Neuron (in vitro differentiated cells): ENCODE measurements at regions not wholly inside any gene's neighbourhood (a gene's known extent, or its start where the extent isn't known, plus 50 kb on each side); places are given as distances from the start of the nearest gene placed in this dataset.
A peak's percentile ranks its signal among the peaks of the same experiment; 100 is the strongest.

ENCODE experiments used
- H2AFZ ChIP-seq: one replicate; pipeline ENCODE4 v1.6.1; 2013; ENCODE audit warnings: low read depth, mild to moderate bottlenecking, inconsistent platforms, low read length, moderate library complexity
- H3K27me3 ChIP-seq: one replicate; pipeline ENCODE4 v1.6.1; 2013; ENCODE audit warnings: low read length; ENCODE audit not compliant: insufficient read depth
- H3K36me3 ChIP-seq: one replicate; pipeline ENCODE4 v1.6.1; 2013; ENCODE audit warnings: low read length; ENCODE audit not compliant: insufficient read depth
- H3K4me1 ChIP-seq: one replicate; pipeline ENCODE4 v1.6.1; 2013; ENCODE audit warnings: low read length; ENCODE audit not compliant: insufficient read depth
- H3K4me3 ChIP-seq: 2 replicates; pipeline ENCODE4 v1.5.1; 2013; ENCODE audit warnings: mild to moderate bottlenecking, low read length, moderate library complexity
- H3K9me3 ChIP-seq: one replicate; pipeline ENCODE4 v1.6.1; 2013; ENCODE audit warnings: low read length

GRCh38 chr3:66858656-66859381 lies 139.3 kb upstream of the KBTBD8 start:
- Histone ChIP-seq H2AFZ (no peak overlapping the region), H3K27me3 (no peaks in the 10 kb centered on the region), H3K4me3 (no peak overlapping the region), H3K9me3 (no peaks in the 10 kb centered on the region), H3K36me3 (no peaks in the 10 kb centered on the region), H3K4me1 (peaks cover 12% of the 10 kb centered on the region)

- Histone ChIP-seq H3K4me1 (no peaks in the 10 kb centered on the region), H2AFZ (no peak overlapping the region), H3K4me3 (no peak overlapping the region), H3K9me3 (no peaks in the 10 kb centered on the region), H3K36me3 (no peaks in the 10 kb centered on the region), H3K27me3 (no peaks in the 10 kb centered on the region)
Observed at GRCh38 chr3:66860771-66861170, 137.3 kb upstream of the KBTBD8 start.

DNA sequence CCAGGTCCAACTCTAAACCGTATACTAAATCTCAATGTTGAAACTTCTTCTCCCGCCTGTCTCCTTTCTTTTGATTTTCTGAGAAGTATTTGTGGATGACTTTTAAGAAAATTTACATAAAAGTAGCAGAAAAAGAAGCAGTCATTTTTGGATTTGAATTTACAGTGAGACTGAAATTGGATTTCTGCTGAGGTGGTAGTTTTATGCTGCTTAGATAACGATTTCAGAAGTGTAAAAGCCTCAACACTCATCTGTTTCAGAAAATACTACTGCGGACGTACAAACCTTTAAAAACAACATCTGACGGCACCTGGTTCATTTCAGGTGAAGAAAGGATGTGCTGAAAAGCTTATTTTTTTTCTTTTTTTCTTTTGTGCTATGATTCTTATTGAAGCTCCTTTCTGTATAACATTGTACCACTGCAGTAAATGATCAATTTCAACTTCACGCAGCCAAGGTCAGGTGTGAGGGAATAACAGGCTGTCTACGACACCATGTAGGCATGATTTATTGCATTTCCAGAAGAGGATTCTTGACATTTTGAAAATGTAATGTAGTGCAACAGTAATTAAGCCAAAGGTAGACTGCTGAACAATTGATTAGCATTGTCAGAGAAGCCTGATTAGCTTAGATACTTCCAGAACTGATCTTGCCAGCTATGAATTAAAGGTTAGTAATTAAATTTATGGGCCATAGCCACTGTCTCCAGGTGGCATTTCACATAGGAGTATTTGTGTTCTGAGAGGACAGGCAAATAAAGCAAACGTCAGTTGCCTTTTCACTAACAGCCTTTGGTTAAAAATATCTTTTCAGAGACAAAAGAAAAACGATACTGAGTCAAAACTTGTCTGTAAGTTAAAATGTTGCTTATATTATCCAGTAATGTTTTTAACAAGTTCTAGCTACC lies 134.6 kb upstream of the KBTBD8 start:
- H3K9me3 ChIP-seq, result no peaks in the 10 kb centered on the region
- no peaks in the 10 kb centered on the region for H3K4me1 ChIP-seq
- no peaks in the 10 kb centered on the region for H3K36me3 ChIP-seq
- no peak overlapping the region for H3K4me3 ChIP-seq
- H2AFZ ChIP-seq, result no peak overlapping the region
- no peaks in the 10 kb centered on the region for H3K27me3 ChIP-seq

- Histone ChIP-seq H3K9me3 (no peaks in the 10 kb centered on the region), H3K36me3 (no peaks in the 10 kb centered on the region), H3K27me3 (no peaks in the 10 kb centered on the region), H3K4me1 (peaks cover 21% of the 10 kb centered on the region), H2AFZ (no peak overlapping the region), H3K4me3 (no peak overlapping the region)
Observed at GRCh38 chr3:66884659-66885058, 113.4 kb upstream of the KBTBD8 start.

- Histone ChIP-seq H3K4me3 (no peak overlapping the region), H3K36me3 (no peaks in the 10 kb centered on the region), H3K9me3 (no peaks in the 10 kb centered on the region), H3K27me3 (no peaks in the 10 kb centered on the region), H2AFZ (peak overlapping the region; percentile 18), H3K4me1 (peaks cover 29% of the 10 kb centered on the region)
Observed at GRCh38 chr3:66885326-66886000, 112.6 kb upstream of the KBTBD8 start.

DNA sequence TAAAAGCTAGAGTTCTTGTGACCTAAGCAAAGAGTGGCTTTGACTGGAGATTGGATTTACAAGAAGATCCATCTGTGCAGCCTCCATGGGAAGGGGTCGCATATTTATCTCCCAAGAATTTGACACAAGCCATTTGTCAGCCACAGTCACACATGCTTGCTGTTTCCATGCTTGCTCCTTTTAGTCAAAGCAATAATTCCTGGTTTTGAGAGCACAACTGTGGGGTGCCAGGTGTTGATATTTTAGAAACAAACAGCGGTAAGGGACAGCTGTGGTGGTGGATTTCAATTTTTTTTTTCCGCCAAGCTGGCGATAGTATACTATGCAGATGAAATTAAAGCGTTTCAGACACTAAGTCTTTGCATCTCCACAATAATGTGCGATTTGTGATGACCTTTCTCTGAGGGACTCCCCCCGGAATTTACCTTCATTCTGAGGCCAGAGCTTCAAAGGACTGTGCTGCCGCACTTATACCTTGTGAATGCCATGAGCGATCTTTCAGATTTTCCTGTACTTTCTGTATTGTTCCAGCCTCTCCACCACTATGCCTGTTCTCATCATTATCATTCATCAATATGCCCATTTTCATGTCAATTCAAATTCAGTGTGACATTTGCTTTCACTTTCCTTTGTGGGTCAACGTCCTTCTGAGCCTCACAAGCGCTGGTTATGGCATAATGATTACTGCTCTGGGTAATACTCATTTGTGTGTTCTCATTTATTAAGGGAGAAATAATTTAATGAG lies 108.2 kb upstream of the KBTBD8 start:
- Histone ChIP-seq H3K4me1 (peaks cover 31% of the 10 kb centered on the region), H2AFZ (no peak overlapping the region), H3K36me3 (no peaks in the 10 kb centered on the region), H3K27me3 (no peaks in the 10 kb centered on the region), H3K4me3 (no peak overlapping the region), H3K9me3 (peaks cover 5% of the 10 kb centered on the region)

DNA sequence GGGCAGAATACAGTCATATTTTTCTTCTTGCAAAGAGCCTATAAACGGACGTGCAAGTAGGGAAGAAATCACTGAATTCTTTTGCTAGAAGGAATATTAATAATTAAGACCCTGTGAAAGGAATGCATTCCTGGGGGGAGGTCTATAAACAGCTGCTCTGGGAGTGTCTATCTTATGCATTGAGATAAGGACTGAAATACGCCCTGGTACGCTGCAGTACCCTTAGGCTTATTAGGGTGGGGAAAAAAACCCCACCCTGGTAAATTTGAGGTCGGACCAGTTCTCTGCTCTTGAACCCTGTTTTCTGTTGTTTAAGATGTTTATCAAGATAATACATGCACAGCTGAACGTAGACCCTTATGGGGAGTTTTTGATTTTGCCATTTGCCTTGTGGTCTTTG lies 100.0 kb upstream of the KBTBD8 start:
- Histone ChIP-seq H3K4me3 (no peak overlapping the region), H3K9me3 (peaks cover 5% of the 10 kb centered on the region), H3K4me1 (no peaks in the 10 kb centered on the region), H2AFZ (no peak overlapping the region), H3K36me3 (no peaks in the 10 kb centered on the region), H3K27me3 (no peaks in the 10 kb centered on the region)

DNA sequence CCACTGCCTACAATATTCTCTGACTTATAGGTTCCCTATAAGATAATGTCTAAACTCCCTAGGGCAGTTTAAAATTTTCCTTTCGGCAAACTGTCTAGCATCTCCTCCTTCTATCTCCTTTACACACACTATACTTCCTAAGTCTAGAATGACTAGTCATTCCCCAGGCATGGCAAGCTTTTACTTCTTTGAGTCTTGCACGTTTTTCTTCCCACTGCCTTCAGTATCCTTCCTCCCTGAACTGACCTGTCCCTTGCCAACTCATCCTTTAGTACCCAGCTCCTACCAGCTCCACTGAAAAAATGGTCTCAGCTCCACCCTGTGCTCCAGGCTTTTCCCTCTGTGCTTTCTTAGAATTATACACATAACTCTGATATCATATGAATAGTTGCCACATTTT lies 93.8 kb upstream of the KBTBD8 start:
- H3K4me1 ChIP-seq, result no peaks in the 10 kb centered on the region
- no peak overlapping the region for H3K4me3 ChIP-seq
- no peaks in the 10 kb centered on the region for H3K36me3 ChIP-seq
- H2AFZ ChIP-seq, result no peak overlapping the region
- peaks cover 6% of the 10 kb centered on the region for H3K9me3 ChIP-seq
- no peaks in the 10 kb centered on the region for H3K27me3 ChIP-seq

DNA sequence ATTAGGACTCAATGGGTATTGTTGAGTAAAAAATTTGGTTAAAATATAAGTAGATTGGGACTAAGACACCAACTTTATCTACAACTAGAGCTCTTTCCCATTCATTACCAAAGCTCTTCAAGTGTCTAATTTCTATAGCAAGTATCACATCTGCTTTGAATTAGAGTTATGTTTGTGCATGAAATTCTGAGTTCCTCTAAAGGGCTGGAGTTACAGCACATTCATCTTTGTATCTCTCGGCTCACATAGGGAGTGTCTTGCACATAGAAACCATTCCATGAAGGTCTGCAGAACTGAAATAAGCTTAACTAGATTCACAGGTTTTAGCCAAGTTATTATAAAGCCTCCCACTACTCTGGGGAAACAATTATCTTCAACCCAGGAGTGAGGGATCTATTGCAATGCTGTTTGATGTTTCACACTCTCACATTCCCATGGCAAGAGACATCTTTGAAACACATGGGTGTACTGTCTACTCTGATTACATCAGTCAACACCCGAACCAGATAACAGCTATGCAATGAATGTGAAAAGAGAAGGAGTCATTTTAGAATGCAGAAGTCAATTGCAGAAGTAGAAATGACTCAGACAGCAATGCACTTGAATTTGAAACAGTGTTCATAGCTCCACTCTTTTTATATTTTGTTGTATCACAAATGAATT lies 93.1 kb upstream of the KBTBD8 start:
- Histone ChIP-seq H3K9me3 (peaks cover 4% of the 10 kb centered on the region), H3K4me1 (no peaks in the 10 kb centered on the region), H3K27me3 (no peaks in the 10 kb centered on the region), H2AFZ (no peak overlapping the region), H3K36me3 (no peaks in the 10 kb centered on the region), H3K4me3 (no peak overlapping the region)

- no peak overlapping the region for H2AFZ ChIP-seq
- no peaks in the 10 kb centered on the region for H3K36me3 ChIP-seq
- H3K9me3 ChIP-seq, result peaks cover 2% of the 10 kb centered on the region
- peaks cover 10% of the 10 kb centered on the region for H3K4me1 ChIP-seq
- H3K27me3 ChIP-seq, result no peaks in the 10 kb centered on the region
- no peak overlapping the region for H3K4me3 ChIP-seq
Observed at GRCh38 chr3:66907136-66907535, 91.0 kb upstream of the KBTBD8 start.

- peaks cover 7% of the 10 kb centered on the region for H3K9me3 ChIP-seq
- no peak overlapping the region for H2AFZ ChIP-seq
- no peaks in the 10 kb centered on the region for H3K27me3 ChIP-seq
- H3K4me3 ChIP-seq, result no peak overlapping the region
- H3K4me1 ChIP-seq, result peaks cover 10% of the 10 kb centered on the region
- H3K36me3 ChIP-seq, result no peaks in the 10 kb centered on the region
Observed at GRCh38 chr3:66910266-66911055, 87.6 kb upstream of the KBTBD8 start.

DNA sequence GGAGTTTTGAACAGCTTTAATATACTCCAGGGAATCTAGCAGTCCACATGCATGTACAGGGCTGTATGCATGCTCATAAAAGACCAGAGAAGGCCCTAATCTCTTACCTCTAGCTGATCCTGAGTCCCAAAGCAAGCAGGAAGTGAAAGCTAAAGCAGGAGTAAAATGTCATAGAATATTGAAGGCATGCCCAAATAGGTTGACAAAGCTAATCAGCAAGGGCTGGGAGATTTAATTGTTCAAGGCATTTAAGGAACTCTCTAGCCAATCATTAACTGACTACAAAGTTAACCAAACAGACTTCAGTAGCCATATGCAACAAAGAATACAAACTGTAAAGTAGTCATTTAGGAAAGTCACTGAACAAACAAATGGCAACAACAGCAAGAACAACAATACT lies 85.8 kb upstream of the KBTBD8 start:
- Histone ChIP-seq H3K36me3 (no peaks in the 10 kb centered on the region), H3K4me3 (no peak overlapping the region), H3K27me3 (no peaks in the 10 kb centered on the region), H3K9me3 (peaks cover 7% of the 10 kb centered on the region), H3K4me1 (peaks cover 10% of the 10 kb centered on the region), H2AFZ (no peak overlapping the region)
